ENCODE measurements at regions not wholly inside any gene's neighbourhood (a gene's known extent, or its start where the extent isn't known, plus 50 kb on each side); places are given as distances from the start of the nearest gene placed in this dataset.

- TF ChIP-seq CTCF (IDR thresholded peaks at IDR 0.05) (no peak), POLR2A (IDR thresholded peaks at IDR 0.05) (no peak)
Measured at GRCh38 chr10:37436357-37436756, 311.0 kb downstream of the ANKRD30A start.
